ENCODE measurements at regions not wholly inside any gene's neighbourhood (a gene's known extent, or its start where the extent isn't known, plus 50 kb on each side); places are given as distances from the start of the nearest gene placed in this dataset.

GRCh38 chr14:88089445-88089844, 84.5 kb downstream of the GPR65 start:
- TF ChIP-seq, protein P1, sequence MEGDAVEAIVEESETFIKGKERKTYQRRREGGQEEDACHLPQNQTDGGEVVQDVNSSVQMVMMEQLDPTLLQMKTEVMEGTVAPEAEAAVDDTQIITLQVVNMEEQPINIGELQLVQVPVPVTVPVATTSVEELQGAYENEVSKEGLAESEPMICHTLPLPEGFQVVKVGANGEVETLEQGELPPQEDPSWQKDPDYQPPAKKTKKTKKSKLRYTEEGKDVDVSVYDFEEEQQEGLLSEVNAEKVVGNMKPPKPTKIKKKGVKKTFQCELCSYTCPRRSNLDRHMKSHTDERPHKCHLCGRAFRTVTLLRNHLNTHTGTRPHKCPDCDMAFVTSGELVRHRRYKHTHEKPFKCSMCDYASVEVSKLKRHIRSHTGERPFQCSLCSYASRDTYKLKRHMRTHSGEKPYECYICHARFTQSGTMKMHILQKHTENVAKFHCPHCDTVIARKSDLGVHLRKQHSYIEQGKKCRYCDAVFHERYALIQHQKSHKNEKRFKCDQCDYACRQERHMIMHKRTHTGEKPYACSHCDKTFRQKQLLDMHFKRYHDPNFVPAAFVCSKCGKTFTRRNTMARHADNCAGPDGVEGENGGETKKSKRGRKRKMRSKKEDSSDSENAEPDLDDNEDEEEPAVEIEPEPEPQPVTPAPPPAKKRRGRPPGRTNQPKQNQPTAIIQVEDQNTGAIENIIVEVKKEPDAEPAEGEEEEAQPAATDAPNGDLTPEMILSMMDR (conservative IDR thresholded peaks at IDR 0.05; ENCODE audit: low read depth, low read length) = no peak
- TF ChIP-seq EZH2 (IDR thresholded peaks at IDR 0.05; ENCODE audit: low read length, unreplicated experiment) = no peak

Data from PC-3 (cell line).